B cell (primary cell): ENCODE measurements at regions not wholly inside any gene's neighbourhood (a gene's known extent, or its start where the extent isn't known, plus 50 kb on each side); places are given as distances from the start of the nearest gene placed in this dataset.

Experiments used
- EZH2 ChIP-seq: IDR thresholded peaks from 2 replicates; pipeline ENCODE4 v1.6.1; 2012; ENCODE audit warnings: borderline replicate concordance, low read depth, mild to moderate bottlenecking, moderate library complexity, low read length; ENCODE audit not compliant: insufficient read depth, poor library complexity, severe bottlenecking
- TF ChIP-seq, protein P1 (sequence below): fragments of 200-600 bp; IDR thresholded peaks from one replicate; pipeline ENCODE4 v1.8.0; 2022; ENCODE audit warnings: antibody characterized with exemption, mild to moderate bottlenecking

DNA sequence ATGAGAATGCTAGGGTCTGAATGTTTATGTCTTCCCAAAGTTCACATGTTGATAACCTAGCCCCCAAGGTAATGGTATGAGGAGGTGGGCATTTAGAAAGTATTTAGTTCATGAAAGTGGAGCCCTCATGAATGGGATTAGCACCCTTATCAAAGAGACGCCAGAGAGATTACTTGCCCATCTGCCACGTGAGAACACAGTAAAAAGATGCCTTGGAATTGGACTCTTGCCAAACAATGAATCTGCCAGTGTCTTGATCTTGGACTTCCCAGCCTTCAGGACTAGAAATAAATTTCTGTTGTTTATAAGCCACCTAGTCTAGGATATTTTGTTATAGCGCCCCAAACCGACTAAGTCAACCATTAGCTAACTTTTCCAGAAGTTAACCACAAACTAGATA lies 92.0 kb upstream of the SLC38A4 start:
- TF ChIP-seq, protein P1, sequence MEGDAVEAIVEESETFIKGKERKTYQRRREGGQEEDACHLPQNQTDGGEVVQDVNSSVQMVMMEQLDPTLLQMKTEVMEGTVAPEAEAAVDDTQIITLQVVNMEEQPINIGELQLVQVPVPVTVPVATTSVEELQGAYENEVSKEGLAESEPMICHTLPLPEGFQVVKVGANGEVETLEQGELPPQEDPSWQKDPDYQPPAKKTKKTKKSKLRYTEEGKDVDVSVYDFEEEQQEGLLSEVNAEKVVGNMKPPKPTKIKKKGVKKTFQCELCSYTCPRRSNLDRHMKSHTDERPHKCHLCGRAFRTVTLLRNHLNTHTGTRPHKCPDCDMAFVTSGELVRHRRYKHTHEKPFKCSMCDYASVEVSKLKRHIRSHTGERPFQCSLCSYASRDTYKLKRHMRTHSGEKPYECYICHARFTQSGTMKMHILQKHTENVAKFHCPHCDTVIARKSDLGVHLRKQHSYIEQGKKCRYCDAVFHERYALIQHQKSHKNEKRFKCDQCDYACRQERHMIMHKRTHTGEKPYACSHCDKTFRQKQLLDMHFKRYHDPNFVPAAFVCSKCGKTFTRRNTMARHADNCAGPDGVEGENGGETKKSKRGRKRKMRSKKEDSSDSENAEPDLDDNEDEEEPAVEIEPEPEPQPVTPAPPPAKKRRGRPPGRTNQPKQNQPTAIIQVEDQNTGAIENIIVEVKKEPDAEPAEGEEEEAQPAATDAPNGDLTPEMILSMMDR: no peak
- no peak for TF ChIP-seq EZH2
